Amygdala (tissue), 56 donors: ENCODE measurements at regions not wholly inside any gene's neighbourhood (a gene's known extent, or its start where the extent isn't known, plus 50 kb on each side); places are given as distances from the start of the nearest gene placed in this dataset.

Experiments
- DNase-seq, 56 donors: peaks; one replicate each; lab custom pipeline; 2025; lab: John Stamatoyannopoulos, UW

GRCh38 chr10:8722835-8723234 lies 668.3 kb downstream of the GATA3 start:
- no peak for DNase-seq

- DNase-seq = no peak
These were observed 670.9 kb downstream of the GATA3 start for GRCh38 chr10:8725343-8725742.

GRCh38 chr10:8726084-8726778 lies 671.7 kb downstream of the GATA3 start:
- DNase-seq = no peak

- no peak for DNase-seq
These were observed 672.2 kb downstream of the GATA3 start for GRCh38 chr10:8726779-8727084.

- DNase-seq = no peak
These were observed 676.9 kb downstream of the GATA3 start for GRCh38 chr10:8731121-8732095.

- no peak for DNase-seq
These were observed 684.5 kb downstream of the GATA3 start for GRCh38 chr10:8738987-8739386.

- no peak for DNase-seq
These were observed 697.8 kb downstream of the GATA3 start for GRCh38 chr10:8752146-8752843.

GRCh38 chr10:8758029-8758428 lies 703.5 kb downstream of the GATA3 start:
- DNase-seq = no peak

GRCh38 chr10:8766899-8767298 lies 712.4 kb downstream of the GATA3 start:
- no peak for DNase-seq

- DNase-seq = no peak
These were observed 713.1 kb downstream of the GATA3 start for GRCh38 chr10:8767591-8767990.

- no peak for DNase-seq
These were observed 713.9 kb downstream of the GATA3 start for GRCh38 chr10:8768341-8768740.

GRCh38 chr10:8768852-8769251 lies 714.4 kb downstream of the GATA3 start:
- DNase-seq = no peak

GRCh38 chr10:8776926-8777622 lies 722.6 kb downstream of the GATA3 start:
- no peak for DNase-seq

GRCh38 chr10:8778713-8779112 lies 724.2 kb downstream of the GATA3 start:
- no peak for DNase-seq

GRCh38 chr10:8787649-8788048 lies 733.2 kb downstream of the GATA3 start:
- DNase-seq = no peak

GRCh38 chr10:8790390-8790789 lies 735.9 kb downstream of the GATA3 start:
- DNase-seq = no peak

GRCh38 chr10:8794860-8795259 lies 740.4 kb downstream of the GATA3 start:
- no peak for DNase-seq

- no peak for DNase-seq
These were observed 745.9 kb downstream of the GATA3 start for GRCh38 chr10:8800426-8800825.

- no peak for DNase-seq
These were observed 749.5 kb downstream of the GATA3 start for GRCh38 chr10:8803992-8804391.

GRCh38 chr10:8810677-8811076 lies 756.2 kb downstream of the GATA3 start:
- no peak for DNase-seq

GRCh38 chr10:8811201-8811600 lies 756.7 kb downstream of the GATA3 start:
- DNase-seq = no peak
